Hematopoietic multipotent progenitor cell (in vitro differentiated cells): ENCODE measurements at regions not wholly inside any gene's neighbourhood (a gene's known extent, or its start where the extent isn't known, plus 50 kb on each side); places are given as distances from the start of the nearest gene placed in this dataset.
"Not testable (repeated sequence)": the region's sequence is repeated elsewhere in the genome, so short reads cannot be mapped to it uniquely, and the experiment has no call there.

Source experiments
- DNase-seq, 3 donors: peaks; one replicate each; pipeline ENCODE4 v3.0.0-alpha.2; 2011 to 2015; ENCODE audit warnings: low read depth in 2 of 3, low spot score in 2 of 3

- DNase-seq: no peak
These were observed 185.1 kb upstream of the ZNF217 start for GRCh38 chr20:53778736-53779135.

- DNase-seq: no peak
These were observed 184.4 kb upstream of the ZNF217 start for GRCh38 chr20:53778041-53778516.

DNA sequence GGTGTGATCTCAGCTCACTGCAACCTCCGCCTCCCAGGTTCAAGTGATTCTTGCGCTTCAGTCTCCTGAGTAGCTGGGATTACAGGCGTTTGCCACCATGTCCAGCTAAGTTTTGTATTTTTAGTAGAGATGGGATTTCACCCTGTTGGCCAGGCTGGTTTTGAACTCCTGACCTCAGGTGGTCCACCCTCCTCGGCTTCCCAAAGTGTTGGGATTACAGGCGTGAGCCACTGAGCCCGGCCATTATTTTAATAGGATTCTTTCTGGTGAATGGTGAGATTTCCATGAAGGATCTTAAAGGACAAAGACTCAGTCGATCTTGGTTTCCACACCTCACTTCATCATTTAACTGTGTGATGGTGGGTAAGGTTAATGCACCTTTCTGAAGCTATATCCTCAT, 183.8 kb upstream of the ZNF217 start:
- DNase-seq: not testable (repeated sequence)

DNA sequence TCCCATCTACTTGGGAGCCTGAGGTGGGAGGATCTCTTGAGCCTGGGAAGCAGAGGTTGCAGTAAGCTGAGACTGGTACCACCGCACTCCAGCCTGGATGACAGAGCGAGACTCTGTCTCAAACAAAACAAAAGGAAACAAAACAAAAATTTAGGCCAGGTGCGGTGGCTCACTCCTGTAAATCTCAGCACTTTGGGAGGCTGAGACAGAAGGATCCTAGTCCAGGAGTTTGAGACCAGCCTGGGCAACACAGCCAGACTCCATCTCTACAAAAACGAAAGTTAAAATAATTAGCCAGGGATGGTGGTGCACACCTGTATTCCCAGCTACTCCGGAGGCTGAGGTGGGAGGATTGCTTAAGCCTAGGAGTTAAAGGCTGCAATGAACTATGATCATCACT, 183.2 kb upstream of the ZNF217 start:
- no peak for DNase-seq

GRCh38 chr20:53774461-53775203, 181.0 kb upstream of the ZNF217 start:
- DNase-seq: no peak

DNA sequence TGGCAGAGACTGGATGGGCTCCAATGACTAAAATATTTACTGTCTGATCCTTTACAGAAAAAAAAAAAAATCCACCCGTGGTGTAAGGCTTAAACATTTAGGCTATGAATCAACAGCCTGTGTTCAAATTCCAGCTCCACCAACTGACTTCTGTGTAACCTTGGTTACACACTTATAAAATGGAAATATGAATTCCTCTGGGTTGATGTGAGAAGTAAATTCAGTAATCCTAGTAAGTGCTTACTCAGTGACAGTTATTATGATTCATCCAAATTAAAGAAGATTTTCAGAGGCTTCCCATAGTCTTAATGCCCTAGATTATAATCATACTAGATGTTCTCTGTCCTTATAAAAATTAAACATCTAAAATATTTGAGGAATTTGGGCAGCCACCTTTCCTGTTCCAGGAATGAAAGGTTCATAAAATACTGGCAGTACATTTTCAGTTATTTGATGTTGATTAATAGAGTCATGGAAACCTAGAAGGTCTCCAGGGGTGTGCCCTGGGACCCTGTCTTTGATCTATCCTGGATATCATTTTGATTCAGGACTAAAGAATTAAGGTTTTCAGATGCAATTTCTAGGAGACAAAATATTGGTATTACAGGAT, 180.3 kb upstream of the ZNF217 start:
- no peak for DNase-seq

DNA sequence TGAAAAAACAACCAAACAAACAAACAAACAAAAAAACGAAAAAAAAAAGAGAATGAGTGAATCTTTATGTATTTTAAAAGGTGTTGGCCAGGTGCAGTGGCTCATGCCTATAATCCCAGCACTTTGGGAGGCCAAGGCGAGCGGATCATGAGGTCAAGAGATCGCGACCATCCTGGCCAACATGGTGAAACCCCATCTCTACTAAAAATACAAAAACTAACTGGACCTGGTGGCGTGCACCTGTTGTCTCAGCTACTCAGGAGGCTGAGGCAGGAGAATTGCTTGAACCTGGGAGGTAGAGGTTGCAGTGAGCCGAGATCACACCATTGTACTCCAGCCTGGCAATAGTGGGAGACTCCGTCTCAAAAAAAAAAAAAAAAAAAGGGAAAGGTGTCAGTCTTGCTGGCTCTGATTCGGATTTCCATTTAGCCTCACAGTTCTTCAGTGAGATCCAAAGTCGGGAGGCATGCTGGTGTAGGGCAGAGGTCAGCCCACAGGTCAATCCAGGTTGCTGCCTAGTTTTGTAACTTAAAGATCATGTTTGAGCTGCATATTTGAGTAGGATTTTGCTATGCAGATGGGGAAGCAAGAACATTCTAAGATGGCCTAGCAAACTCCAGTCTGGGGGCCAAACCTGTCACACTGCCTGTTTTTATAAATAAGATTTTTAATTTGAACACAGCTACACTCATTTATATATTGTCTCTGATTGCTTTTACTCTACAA, 179.6 kb upstream of the ZNF217 start:
- DNase-seq: not testable (repeated sequence)

DNA sequence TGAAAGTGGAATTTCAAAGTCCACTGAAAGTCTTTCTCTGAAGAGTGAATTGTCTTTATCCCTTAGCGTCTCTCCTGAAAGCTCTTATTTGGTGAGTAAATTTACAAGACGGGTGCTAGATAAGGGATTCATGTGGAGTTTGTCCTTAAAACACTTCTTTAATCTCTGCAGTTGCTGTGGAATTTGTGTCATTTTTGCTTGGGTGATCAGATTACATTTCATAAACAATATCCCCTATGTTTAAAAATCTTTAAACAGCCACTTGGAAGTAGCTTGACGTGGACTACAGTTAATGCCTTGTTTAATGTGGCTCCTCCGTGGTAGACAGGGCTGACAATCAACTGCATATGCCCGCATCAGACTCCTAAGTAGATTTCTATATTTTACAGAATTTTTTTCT, 175.4 kb upstream of the ZNF217 start:
- DNase-seq: no peak

DNA sequence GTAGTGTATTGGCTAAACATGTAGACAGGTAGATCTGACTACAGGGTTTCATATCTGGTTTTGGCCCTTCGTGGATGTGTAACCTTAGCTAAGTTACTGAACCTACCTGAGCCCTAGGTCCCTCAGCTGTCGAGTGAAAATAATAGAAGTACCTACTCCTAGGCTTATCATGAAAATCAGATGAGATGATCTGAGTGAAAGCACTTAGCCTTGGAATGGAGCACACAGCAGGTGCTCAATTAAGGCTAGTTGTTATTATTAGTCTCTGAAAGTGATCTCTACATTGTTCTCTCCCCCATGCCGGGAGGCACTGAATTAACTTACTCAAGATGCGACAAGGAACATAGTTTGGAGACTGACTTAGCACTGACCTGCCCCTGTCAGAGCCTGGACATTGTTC, 174.7 kb upstream of the ZNF217 start:
- no peak for DNase-seq

- DNase-seq: peak in 1 of 3 donors; percentile 27
These were observed 173.7 kb upstream of the ZNF217 start for GRCh38 chr20:53767206-53767930.

DNA sequence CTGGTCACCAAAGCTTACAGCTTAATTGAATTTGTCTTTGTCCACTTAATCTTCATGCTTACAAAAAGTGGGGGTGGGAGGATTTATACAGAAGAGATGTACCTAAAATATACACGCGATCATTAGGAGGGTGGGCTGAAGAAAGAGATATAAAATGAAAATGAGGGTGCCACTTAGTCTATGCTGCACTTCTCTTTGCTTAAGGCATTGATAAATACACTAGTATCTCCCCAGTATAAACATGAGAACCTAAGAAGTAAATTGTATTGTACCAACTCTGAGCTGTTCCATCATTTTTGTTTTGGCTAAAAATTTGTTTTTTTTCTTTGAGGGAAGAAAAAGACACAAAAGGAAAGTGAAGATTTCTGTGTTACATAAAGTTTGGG, 170.8 kb upstream of the ZNF217 start:
- DNase-seq: no peak

DNA sequence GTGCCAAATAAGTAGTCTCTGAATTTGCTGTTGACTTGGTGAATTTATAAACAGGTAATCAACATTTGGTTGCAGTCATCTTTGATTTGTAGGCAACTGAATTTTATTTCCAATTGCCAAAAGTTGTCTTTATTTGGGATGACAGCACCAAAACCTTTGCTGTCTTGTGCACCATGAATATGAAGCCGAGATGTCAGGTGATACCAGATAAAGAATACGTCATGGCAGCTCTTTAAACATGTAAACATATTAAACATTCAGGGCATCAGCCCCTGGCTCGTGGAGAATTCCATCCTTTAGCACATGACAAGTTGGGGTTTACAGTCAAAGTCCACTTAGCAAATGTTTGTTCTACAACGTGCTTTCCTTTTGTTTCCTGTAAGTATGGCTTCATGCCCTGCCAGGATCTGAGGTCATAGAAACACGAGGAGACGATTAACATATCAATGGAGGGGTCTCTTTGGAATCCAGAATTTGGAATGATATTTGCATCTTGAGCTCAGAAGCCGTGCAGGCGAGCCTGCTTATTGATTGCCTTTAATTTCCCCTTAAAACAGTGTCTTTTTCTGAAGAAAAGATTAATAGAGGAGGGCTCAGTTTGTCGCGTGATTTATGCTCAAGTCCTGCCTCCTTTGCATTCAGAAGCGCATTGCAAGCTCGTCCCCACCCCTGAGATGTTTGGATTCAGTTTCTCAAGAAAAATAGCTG, 170.2 kb upstream of the ZNF217 start:
- no peak for DNase-seq

DNA sequence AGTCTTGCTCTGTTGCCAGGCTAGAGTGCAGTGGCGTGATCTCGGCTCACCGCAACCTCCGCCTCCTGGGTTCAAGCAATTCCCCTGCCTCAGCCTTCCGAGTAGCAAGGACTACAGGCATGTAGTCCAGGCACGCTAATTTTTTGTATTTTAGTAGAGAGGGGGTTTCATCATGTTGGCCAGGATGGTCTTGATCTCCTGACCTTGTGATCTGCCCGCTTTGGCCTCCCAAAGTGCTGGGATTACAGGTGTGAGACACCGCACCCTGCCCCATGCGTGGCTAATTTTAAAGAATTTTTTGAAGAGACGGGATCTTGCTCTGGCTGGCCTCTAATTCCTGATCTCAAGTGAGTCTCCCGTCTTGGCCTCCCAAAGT, 168.8 kb upstream of the ZNF217 start:
- not testable (repeated sequence) for DNase-seq

- DNase-seq: no peak
These were observed 166.4 kb upstream of the ZNF217 start for GRCh38 chr20:53760025-53760441.

- DNase-seq: no peak
These were observed 163.9 kb upstream of the ZNF217 start for GRCh38 chr20:53757472-53757913.

GRCh38 chr20:53755733-53756531, 162.3 kb upstream of the ZNF217 start:
- no peak for DNase-seq

DNA sequence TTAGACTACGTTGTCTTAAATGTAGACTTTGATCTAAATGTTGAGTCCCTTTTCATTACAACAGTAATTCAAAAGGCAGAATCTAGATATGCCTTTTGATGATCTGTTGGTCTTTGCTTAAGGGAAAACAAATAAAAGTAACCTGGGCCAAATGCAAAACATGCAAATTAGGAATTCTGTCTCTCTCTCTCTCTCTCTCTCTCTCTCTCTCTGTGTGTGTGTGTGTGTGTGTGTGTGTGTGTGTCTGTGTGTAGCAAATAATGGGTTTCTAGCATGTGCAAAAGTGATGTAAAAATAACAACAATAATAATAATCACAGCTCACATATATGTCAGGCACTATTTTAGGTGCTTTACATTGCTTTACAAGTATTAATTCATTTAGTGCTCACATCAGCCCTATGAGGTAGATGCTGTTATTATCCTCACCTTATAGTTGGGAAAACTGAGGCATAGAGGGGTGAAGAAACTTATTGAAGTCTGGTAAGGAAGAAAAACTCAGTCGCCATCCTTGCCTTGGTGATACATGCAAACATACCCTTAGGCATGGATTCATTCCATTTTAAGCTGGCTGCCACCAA, 160.3 kb upstream of the ZNF217 start:
- DNase-seq: no peak

DNA sequence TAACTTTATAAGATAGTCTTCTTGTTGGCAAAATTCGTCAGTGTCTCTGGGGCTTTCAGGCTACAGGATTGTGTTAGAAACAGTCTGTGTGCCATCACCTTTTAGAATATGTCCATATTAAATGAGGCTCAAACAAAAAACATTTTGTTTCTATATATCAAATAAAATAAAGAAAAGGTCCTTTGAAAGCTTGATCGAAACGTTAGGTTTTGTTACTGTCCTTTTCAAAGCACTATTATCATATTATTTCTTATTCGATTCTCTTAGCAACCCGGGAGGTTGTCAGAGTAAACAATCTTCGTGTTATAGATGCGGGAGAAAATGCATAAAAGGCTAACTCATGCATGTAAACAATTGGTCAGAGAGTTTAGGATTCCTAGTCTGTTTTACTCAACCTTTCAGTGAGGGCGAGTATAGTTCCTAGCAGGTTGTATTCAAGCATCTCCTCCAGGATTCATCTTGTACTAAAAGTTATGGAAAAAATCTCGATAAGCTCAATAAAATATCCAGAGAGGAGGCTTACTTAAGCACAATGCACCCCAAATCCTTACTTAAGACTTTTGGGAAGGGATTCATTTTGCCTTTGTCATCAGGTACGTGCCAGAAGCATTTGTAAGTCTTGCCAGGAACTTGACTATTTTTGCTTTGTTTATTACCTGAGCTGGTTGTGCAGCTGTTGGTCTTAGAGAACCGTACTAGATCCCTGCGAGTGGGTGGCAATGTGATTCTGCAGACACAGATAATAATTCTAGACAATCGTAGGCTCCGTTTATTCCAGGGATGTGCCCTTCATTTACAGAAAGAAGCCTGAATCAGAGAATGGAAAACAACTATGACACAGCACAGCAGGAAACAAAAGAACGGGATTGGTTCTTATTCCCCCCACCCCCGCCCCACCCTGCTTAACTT, 159.6 kb upstream of the ZNF217 start:
- DNase-seq: no peak
